ENCODE measurements at regions not wholly inside any gene's neighbourhood (a gene's known extent, or its start where the extent isn't known, plus 50 kb on each side); places are given as distances from the start of the nearest gene placed in this dataset.

- TF ChIP-seq POLR2A (IDR thresholded peaks at IDR 0.05): no peak
- no peak for TF ChIP-seq CTCF (IDR thresholded peaks at IDR 0.05)
Measured at GRCh38 chr10:35888400-35888799, 246.3 kb upstream of the FZD8 start.
